ENCODE measurements at regions not wholly inside any gene's neighbourhood (a gene's known extent, or its start where the extent isn't known, plus 50 kb on each side); places are given as distances from the start of the nearest gene placed in this dataset.
A peak's percentile ranks its signal among the peaks of the same experiment; 100 is the strongest.

DNA sequence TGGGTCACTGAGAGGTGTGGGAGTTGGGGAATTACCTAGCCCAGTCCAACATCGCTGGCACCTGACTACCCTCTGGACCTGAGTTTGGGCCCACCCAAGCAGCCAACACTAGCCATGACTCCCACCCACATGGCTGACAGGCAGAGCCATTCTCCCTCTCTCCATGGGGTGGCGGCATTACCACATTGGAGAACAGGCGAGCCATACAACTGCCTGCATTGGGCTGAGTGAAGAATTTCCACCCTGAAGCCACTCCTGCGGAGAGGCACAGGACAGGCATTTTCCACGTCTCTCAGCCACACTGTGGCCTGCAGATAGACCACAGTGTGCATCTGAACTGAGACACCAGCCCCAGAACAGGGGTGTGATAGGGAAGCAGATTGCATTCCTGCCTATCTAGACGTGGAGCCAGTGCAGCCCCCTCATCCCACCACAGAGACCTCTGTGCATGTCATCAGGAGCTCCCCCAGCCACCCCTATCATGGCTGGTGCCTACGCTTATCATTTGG is 58.2 kb upstream of the ANTXRL start:
- no peaks in the 10 kb centered on the region for H3K9me3 ChIP-seq
- H3K27me3 ChIP-seq = no peaks in the 10 kb centered on the region
- H3K4me3 ChIP-seq = no peak overlapping the region
- DNase-seq = peak; percentile 76 to 78
- intact Hi-C loops (cut with DNase I; ENCODE audit: low total_unique reads) = loop anchor here (10.0 kb wide), 1 partner anchor 96 kb away; no protein-coding TSS in a partner anchor
- no peak overlapping the region for H3K27ac ChIP-seq
- H3K36me3 ChIP-seq = no peaks in the 10 kb centered on the region
- TF ChIP-seq CTCF (IDR thresholded peaks at IDR 0.05) = peak; percentile 88 to 94
- no peaks in the 10 kb centered on the region for H3K4me1 ChIP-seq

- Histone ChIP-seq H3K27me3 (no peaks in the 10 kb centered on the region), H3K27ac (no peak overlapping the region), H3K9me3 (no peaks in the 10 kb centered on the region), H3K4me3 (no peak overlapping the region), H3K36me3 (no peaks in the 10 kb centered on the region), H3K4me1 (no peaks in the 10 kb centered on the region)
- TF ChIP-seq CTCF (IDR thresholded peaks at IDR 0.05) = peak; percentile 25 to 32
- DNase-seq = peak in 1 of 2 donors; percentile 49
- intact Hi-C loops (cut with DNase I; ENCODE audit: low total_unique reads) = loop anchor here (10.0 kb wide), 1 partner anchor 96 kb away; no protein-coding TSS in a partner anchor
These were observed 57.6 kb upstream of the ANTXRL start for GRCh38 chr10:46229144-46229563.

DNA sequence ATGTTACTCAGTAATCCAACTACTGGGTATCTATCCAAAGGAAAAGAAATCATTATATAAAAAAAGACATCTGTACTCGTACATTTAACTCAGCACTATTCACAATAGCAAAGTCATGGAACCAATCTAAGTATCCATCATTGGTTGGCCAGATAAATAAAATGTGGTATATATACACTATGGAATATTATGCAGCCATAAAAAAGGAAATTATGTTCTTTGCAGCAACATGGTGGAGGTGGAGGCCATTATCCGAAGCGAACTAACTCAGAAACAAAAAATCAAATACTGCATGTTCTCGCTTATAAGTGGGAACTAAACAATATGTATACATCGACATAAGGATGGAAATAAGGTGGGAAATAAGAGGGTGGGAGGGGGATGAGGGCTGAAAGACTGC is 56.2 kb upstream of the ANTXRL start:
- Histone ChIP-seq H3K36me3 (no peaks in the 10 kb centered on the region), H3K27me3 (no peaks in the 10 kb centered on the region), H3K4me1 (no peaks in the 10 kb centered on the region), H3K9me3 (no peaks in the 10 kb centered on the region), H3K27ac (no peak overlapping the region), H3K4me3 (no peak overlapping the region)
- intact Hi-C loops (cut with DNase I; ENCODE audit: low total_unique reads) = no loop called here
- no peak for DNase-seq
- no peak for TF ChIP-seq CTCF (IDR thresholded peaks at IDR 0.05)

DNA sequence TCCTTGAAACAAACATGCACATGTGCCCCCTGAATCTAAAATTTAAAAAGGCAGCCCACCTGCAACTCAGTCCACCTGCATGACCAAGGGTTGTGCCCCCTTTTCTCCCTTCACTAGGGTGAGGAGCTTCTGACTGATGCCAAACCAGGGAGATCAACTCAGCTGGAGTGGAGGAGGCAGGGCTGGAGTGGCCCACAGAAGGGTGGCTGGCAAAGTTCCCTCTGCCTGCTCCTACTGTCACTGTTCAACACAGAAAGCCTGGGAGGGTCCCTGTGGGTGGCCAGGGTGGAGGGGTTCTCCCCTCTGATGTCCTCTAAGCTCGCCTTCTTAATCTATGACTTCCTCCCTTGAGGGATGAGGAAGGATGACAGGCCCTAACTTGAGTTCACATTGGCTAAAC is 55.7 kb upstream of the ANTXRL start:
- no peaks in the 10 kb centered on the region for H3K36me3 ChIP-seq
- no peaks in the 10 kb centered on the region for H3K9me3 ChIP-seq
- TF ChIP-seq CTCF (IDR thresholded peaks at IDR 0.05) = no peak

DNA sequence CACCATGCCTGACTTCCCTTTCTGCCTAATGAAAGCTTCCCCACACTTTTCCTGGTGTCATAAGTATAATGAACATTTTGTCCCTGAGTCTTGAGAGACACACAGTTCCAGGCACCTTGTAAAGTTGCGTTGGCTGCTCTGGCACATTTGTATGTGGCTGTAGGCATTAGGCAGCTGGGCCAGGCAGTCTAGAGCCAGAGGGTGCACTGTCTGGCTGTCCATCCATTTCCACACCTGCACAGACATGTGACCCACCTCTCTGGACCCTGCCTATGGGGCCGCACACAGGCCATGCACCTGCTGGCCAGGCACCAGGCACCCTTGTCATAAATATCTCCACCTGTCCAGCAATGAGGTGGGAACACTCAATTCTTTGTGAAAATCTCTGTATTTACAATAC is 54.7 kb upstream of the ANTXRL start:
- TF ChIP-seq CTCF (IDR thresholded peaks at IDR 0.05) = no peak
- no peak overlapping the region for H3K4me3 ChIP-seq
- no peak overlapping the region for H3K27ac ChIP-seq
- intact Hi-C loops (cut with DNase I; ENCODE audit: low total_unique reads) = no loop called here
- no peaks in the 10 kb centered on the region for H3K4me1 ChIP-seq
- no peaks in the 10 kb centered on the region for H3K9me3 ChIP-seq
- H3K36me3 ChIP-seq = no peaks in the 10 kb centered on the region
- no peak for DNase-seq
- no peaks in the 10 kb centered on the region for H3K27me3 ChIP-seq

More for the DNA sequence above, 55.7 kb upstream of the ANTXRL start:
- Histone ChIP-seq H3K4me1 (no peaks in the 10 kb centered on the region), H3K27me3 (no peaks in the 10 kb centered on the region), H3K4me3 (no peak overlapping the region), H3K27ac (no peak overlapping the region)
- DNase-seq = peak in 1 of 2 donors; percentile 35
- intact Hi-C loops (cut with DNase I; ENCODE audit: low total_unique reads) = no loop called here

DNA sequence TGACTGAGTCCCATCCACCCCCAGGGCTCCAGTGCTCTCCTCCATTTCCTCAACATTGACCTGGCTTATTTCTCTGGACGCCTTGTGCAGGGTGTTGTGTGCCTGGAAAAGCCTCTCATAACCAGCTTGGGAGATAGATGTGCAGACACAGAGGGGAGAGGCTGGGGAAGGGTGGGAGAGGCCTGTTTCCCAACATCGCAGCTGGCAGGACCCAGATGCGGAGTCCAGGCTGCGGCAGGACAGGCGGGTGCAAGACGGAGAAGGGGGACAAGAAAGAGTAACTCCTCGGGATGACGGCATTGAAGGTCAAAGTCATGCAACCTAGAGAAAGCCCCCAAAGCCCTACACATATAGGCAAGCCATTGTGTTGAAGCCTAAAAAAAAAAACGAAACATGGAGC is 54.1 kb upstream of the ANTXRL start:
- no peak overlapping the region for H3K4me3 ChIP-seq
- no peaks in the 10 kb centered on the region for H3K27me3 ChIP-seq
- H3K27ac ChIP-seq = no peak overlapping the region
- H3K4me1 ChIP-seq = no peaks in the 10 kb centered on the region
- no peak for DNase-seq
- intact Hi-C loops (cut with DNase I; ENCODE audit: low total_unique reads) = no loop called here
- H3K36me3 ChIP-seq = no peaks in the 10 kb centered on the region
- TF ChIP-seq CTCF (IDR thresholded peaks at IDR 0.05) = no peak
- H3K9me3 ChIP-seq = no peaks in the 10 kb centered on the region

Data from tibial artery (tissue), 4 donors.